ENCODE measurements at regions not wholly inside any gene's neighbourhood (a gene's known extent, or its start where the extent isn't known, plus 50 kb on each side); places are given as distances from the start of the nearest gene placed in this dataset.

DNA sequence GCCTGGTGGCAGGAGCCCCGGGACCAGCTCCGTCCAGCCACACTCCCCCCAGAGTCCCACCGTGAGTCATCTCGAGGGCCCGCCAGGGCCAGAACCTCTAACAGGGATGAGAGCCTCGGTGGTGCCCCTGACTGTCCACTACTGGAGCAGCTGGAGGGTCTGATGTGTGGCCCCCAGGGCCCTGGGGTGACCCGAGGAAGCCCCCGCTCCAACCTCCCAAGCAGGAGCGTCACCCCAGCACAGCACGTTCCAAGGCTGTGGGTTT lies 135.9 kb upstream of the NKX1-1 start:
- TF ChIP-seq, protein P1, sequence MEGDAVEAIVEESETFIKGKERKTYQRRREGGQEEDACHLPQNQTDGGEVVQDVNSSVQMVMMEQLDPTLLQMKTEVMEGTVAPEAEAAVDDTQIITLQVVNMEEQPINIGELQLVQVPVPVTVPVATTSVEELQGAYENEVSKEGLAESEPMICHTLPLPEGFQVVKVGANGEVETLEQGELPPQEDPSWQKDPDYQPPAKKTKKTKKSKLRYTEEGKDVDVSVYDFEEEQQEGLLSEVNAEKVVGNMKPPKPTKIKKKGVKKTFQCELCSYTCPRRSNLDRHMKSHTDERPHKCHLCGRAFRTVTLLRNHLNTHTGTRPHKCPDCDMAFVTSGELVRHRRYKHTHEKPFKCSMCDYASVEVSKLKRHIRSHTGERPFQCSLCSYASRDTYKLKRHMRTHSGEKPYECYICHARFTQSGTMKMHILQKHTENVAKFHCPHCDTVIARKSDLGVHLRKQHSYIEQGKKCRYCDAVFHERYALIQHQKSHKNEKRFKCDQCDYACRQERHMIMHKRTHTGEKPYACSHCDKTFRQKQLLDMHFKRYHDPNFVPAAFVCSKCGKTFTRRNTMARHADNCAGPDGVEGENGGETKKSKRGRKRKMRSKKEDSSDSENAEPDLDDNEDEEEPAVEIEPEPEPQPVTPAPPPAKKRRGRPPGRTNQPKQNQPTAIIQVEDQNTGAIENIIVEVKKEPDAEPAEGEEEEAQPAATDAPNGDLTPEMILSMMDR (conservative IDR thresholded peaks at IDR 0.05; ENCODE audit: low read depth, low read length): no peak
- TF ChIP-seq EZH2 (IDR thresholded peaks at IDR 0.05; ENCODE audit: borderline replicate concordance, low read depth, low read length, poor library complexity, severe bottlenecking): no peak

All from A673 (cell line).